ENCODE measurements at regions not wholly inside any gene's neighbourhood (a gene's known extent, or its start where the extent isn't known, plus 50 kb on each side); places are given as distances from the start of the nearest gene placed in this dataset.
"Not testable (repeated sequence)": the region's sequence is repeated elsewhere in the genome, so short reads cannot be mapped to it uniquely, and the experiment has no call there.

DNA sequence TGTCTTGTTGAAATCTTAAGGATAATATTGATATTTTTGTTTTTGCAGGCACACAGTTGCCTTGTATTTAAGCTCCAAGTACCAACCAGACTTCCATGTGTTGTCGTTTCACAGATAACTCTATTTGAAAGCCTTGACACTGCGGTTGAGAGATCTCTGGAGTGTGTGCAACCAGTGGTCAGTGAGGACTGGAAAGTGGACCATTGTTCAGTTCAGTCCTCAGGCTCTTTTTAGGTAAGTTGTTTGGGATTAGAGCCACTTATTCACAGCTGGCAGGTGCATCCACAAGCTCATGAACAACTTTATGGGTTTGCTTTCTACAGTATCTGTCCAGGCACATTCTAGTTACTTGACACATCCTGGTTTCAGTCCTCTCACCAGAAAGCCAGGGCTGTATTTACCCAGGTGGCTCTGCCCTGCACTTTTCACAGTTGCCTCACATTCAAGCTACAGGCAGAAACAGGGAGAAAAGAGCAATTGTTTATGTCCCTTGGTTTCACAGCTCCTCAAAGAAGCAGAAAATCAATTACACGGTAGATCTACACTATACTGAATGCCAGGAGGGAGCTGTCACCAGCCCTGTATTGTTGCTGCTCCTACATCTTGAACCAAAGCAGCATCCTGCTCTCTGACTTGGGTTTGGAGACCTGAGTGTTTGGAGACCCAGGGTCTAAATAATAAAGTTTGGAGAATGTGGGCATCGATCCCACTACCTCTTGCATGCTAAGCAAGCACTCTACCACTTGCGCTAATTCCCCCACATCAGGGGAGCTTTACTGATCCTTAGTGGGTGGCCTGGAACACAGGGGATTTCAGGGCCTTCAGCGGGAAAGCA, 543.3 kb downstream of the PRIM2 start:
- not testable (repeated sequence) for TF ChIP-seq CTCF (IDR thresholded peaks at IDR 0.05; ENCODE audit: borderline replicate concordance, extremely low read depth, low read length, poor library complexity, severe bottlenecking); EZH2 (IDR thresholded peaks at IDR 0.05; ENCODE audit: borderline replicate concordance, low read depth, low read length, severe bottlenecking)

All from DND-41 (cell line).